ENCODE measurements at regions not wholly inside any gene's neighbourhood (a gene's known extent, or its start where the extent isn't known, plus 50 kb on each side); places are given as distances from the start of the nearest gene placed in this dataset.
A peak's percentile ranks its signal among the peaks of the same experiment; 100 is the strongest.

GRCh38 chr9:129323999-129324553 lies 146.0 kb upstream of the IER5L start:
- no peak overlapping the region for H3K9ac ChIP-seq (ENCODE audit: insufficient read length, low read depth)
- DNase-seq (ENCODE audit: low read depth, low spot score): no peak
- no peak overlapping the region for H3K4me3 ChIP-seq (ENCODE audit: insufficient read length, low read depth)
- no peaks in the 10 kb centered on the region for H3K9me3 ChIP-seq (ENCODE audit: insufficient read depth, low read length)
- H3K36me3 ChIP-seq (ENCODE audit: insufficient read depth, insufficient read length, low read length): no peaks in the 10 kb centered on the region
- H3K4me1 ChIP-seq (ENCODE audit: insufficient read depth, insufficient read length): peaks cover 25% of the 10 kb centered on the region
- TF ChIP-seq YY1 (IDR thresholded peaks at IDR 0.05; ENCODE audit: insufficient read depth, insufficient read length) (no peak), ZNF274 (IDR thresholded peaks at IDR 0.05; ENCODE audit: low read depth, low read length) (no peak), SUZ12 (IDR thresholded peaks at IDR 0.05; ENCODE audit: extremely low read depth, insufficient read depth, insufficient read length) (no peak)
- no peaks in the 10 kb centered on the region for H3K27me3 ChIP-seq (ENCODE audit: insufficient read depth, insufficient read length)

GRCh38 chr9:129323376-129323998 lies 145.4 kb upstream of the IER5L start:
- Histone ChIP-seq H3K9me3 (ENCODE audit: insufficient read depth, low read length) (no peaks in the 10 kb centered on the region), H3K36me3 (ENCODE audit: insufficient read depth, insufficient read length, low read length) (no peaks in the 10 kb centered on the region), H3K27me3 (ENCODE audit: insufficient read depth, insufficient read length) (no peaks in the 10 kb centered on the region), H3K9ac (ENCODE audit: insufficient read length, low read depth) (no peak overlapping the region), H3K4me3 (ENCODE audit: insufficient read length, low read depth) (no peak overlapping the region), H3K4me1 (ENCODE audit: insufficient read depth, insufficient read length) (peaks cover 25% of the 10 kb centered on the region)
- TF ChIP-seq SUZ12 (IDR thresholded peaks at IDR 0.05; ENCODE audit: extremely low read depth, insufficient read depth, insufficient read length) (no peak), ZNF274 (IDR thresholded peaks at IDR 0.05; ENCODE audit: low read depth, low read length) (no peak), YY1 (IDR thresholded peaks at IDR 0.05; ENCODE audit: insufficient read depth, insufficient read length) (no peak)
- no peak for DNase-seq (ENCODE audit: low read depth, low spot score)

GRCh38 chr9:129322641-129323375 lies 144.7 kb upstream of the IER5L start:
- Histone ChIP-seq H3K36me3 (ENCODE audit: insufficient read depth, insufficient read length, low read length) (no peaks in the 10 kb centered on the region), H3K4me3 (ENCODE audit: insufficient read length, low read depth) (no peak overlapping the region), H3K9ac (ENCODE audit: insufficient read length, low read depth) (no peak overlapping the region), H3K9me3 (ENCODE audit: insufficient read depth, low read length) (no peaks in the 10 kb centered on the region), H3K4me1 (ENCODE audit: insufficient read depth, insufficient read length) (peaks cover 23% of the 10 kb centered on the region), H3K27me3 (ENCODE audit: insufficient read depth, insufficient read length) (no peaks in the 10 kb centered on the region)
- TF ChIP-seq SUZ12 (IDR thresholded peaks at IDR 0.05; ENCODE audit: extremely low read depth, insufficient read depth, insufficient read length) (no peak), ZNF274 (IDR thresholded peaks at IDR 0.05; ENCODE audit: low read depth, low read length) (no peak), YY1 (IDR thresholded peaks at IDR 0.05; ENCODE audit: insufficient read depth, insufficient read length) (no peak)
- DNase-seq (ENCODE audit: low read depth, low spot score): no peak

- H3K4me3 ChIP-seq (ENCODE audit: insufficient read length, low read depth): no peak overlapping the region
- TF ChIP-seq YY1 (IDR thresholded peaks at IDR 0.05; ENCODE audit: insufficient read depth, insufficient read length) (no peak), SUZ12 (IDR thresholded peaks at IDR 0.05; ENCODE audit: extremely low read depth, insufficient read depth, insufficient read length) (no peak), ZNF274 (IDR thresholded peaks at IDR 0.05; ENCODE audit: low read depth, low read length) (no peak)
- peak overlapping the region; percentile 16 for H3K9ac ChIP-seq (ENCODE audit: insufficient read length, low read depth)
- H3K9me3 ChIP-seq (ENCODE audit: insufficient read depth, low read length): no peaks in the 10 kb centered on the region
- H3K36me3 ChIP-seq (ENCODE audit: insufficient read depth, insufficient read length, low read length): no peaks in the 10 kb centered on the region
- peaks cover 23% of the 10 kb centered on the region for H3K4me1 ChIP-seq (ENCODE audit: insufficient read depth, insufficient read length)
- DNase-seq (ENCODE audit: low read depth, low spot score): no peak
- H3K27me3 ChIP-seq (ENCODE audit: insufficient read depth, insufficient read length): no peaks in the 10 kb centered on the region
Observed at GRCh38 chr9:129322022-129322621, 144.1 kb upstream of the IER5L start.

GRCh38 chr9:129321286-129322021 lies 143.4 kb upstream of the IER5L start:
- Histone ChIP-seq H3K9me3 (ENCODE audit: insufficient read depth, low read length) (no peaks in the 10 kb centered on the region), H3K27me3 (ENCODE audit: insufficient read depth, insufficient read length) (no peaks in the 10 kb centered on the region), H3K4me3 (ENCODE audit: insufficient read length, low read depth) (peak overlapping the region; percentile 9), H3K4me1 (ENCODE audit: insufficient read depth, insufficient read length) (peaks cover 20% of the 10 kb centered on the region), H3K36me3 (ENCODE audit: insufficient read depth, insufficient read length, low read length) (no peaks in the 10 kb centered on the region), H3K9ac (ENCODE audit: insufficient read length, low read depth) (peak overlapping the region; percentile 24)
- no peak for DNase-seq (ENCODE audit: low read depth, low spot score)
- TF ChIP-seq ZNF274 (IDR thresholded peaks at IDR 0.05; ENCODE audit: low read depth, low read length): no peak
- no peak for TF ChIP-seq YY1 (IDR thresholded peaks at IDR 0.05; ENCODE audit: insufficient read depth, insufficient read length)
- no peak for TF ChIP-seq SUZ12 (IDR thresholded peaks at IDR 0.05; ENCODE audit: extremely low read depth, insufficient read depth, insufficient read length)

- DNase-seq (ENCODE audit: low read depth, low spot score): no peak
- H3K4me3 ChIP-seq (ENCODE audit: insufficient read length, low read depth): peak overlapping the region; percentile 26
- peak overlapping the region; percentile 84 for H3K9ac ChIP-seq (ENCODE audit: insufficient read length, low read depth)
- peaks cover 19% of the 10 kb centered on the region for H3K4me1 ChIP-seq (ENCODE audit: insufficient read depth, insufficient read length)
- H3K9me3 ChIP-seq (ENCODE audit: insufficient read depth, low read length): no peaks in the 10 kb centered on the region
- H3K27me3 ChIP-seq (ENCODE audit: insufficient read depth, insufficient read length): no peaks in the 10 kb centered on the region
- TF ChIP-seq YY1 (IDR thresholded peaks at IDR 0.05; ENCODE audit: insufficient read depth, insufficient read length) (no peak), ZNF274 (IDR thresholded peaks at IDR 0.05; ENCODE audit: low read depth, low read length) (no peak), SUZ12 (IDR thresholded peaks at IDR 0.05; ENCODE audit: extremely low read depth, insufficient read depth, insufficient read length) (no peak)
- no peaks in the 10 kb centered on the region for H3K36me3 ChIP-seq (ENCODE audit: insufficient read depth, insufficient read length, low read length)
Observed at GRCh38 chr9:129320575-129321285, 142.7 kb upstream of the IER5L start.
